CD14-positive monocyte (primary cell): ENCODE measurements at regions not wholly inside any gene's neighbourhood (a gene's known extent, or its start where the extent isn't known, plus 50 kb on each side); places are given as distances from the start of the nearest gene placed in this dataset.

Experiments
- DNase-seq, 3 donors: peaks; one replicate each; pipeline ENCODE4 v3.0.0-alpha.2; 2011 to 2022
- H2AFZ ChIP-seq: 2 replicates; pipeline ENCODE4 v1.6.0; 2012; ENCODE audit warnings: mild to moderate bottlenecking, low read depth, low read length, inconsistent platforms; ENCODE audit not compliant: insufficient read depth, poor library complexity, severe bottlenecking
- H3K27ac ChIP-seq, 2 donors: 1 replicate in 1 of 2; 2 replicates in 1 of 2; pipeline ENCODE4 v1.5.1; 2012 to 2013; ENCODE audit warnings: low read length in 2 of 2, control low read depth in 1 of 2, inconsistent platforms in 1 of 2, low read depth in 1 of 2, mild to moderate bottlenecking in 1 of 2
- H3K27me3 ChIP-seq, 2 donors: one replicate each; pipeline versions ENCODE4 v1.6.0 to v1.6.1; 2011 to 2013; ENCODE audit warnings: low read length in 2 of 2; ENCODE audit not compliant: control insufficient read depth in 2 of 2, insufficient read depth in 2 of 2
- H3K36me3 ChIP-seq, 2 donors: replicated peaks in 1 of 2; 1 replicate in 1 of 2; 2 replicates in 1 of 2; pipeline versions ENCODE4 v1.5.1 to v1.6.1; 2012 to 2013; ENCODE audit warnings: low read length in 2 of 2, control low read depth in 1 of 2, inconsistent platforms in 1 of 2, mild to moderate bottlenecking in 1 of 2; ENCODE audit not compliant: insufficient read depth in 2 of 2, control insufficient read depth in 1 of 2
- H3K4me1 ChIP-seq, 2 donors: 1 replicate in 1 of 2; 2 replicates in 1 of 2; pipeline versions ENCODE4 v1.5.1 to v1.6.1; 2012 to 2013; ENCODE audit warnings: low read length in 2 of 2, control low read depth in 1 of 2, inconsistent platforms in 1 of 2, mild to moderate bottlenecking in 1 of 2, moderate library complexity in 1 of 2; ENCODE audit not compliant: insufficient read depth in 2 of 2, control insufficient read depth in 1 of 2
- H3K4me2 ChIP-seq: replicated peaks from 2 replicates; pipeline ENCODE3; 2012; ENCODE audit warnings: low read length, moderate library complexity, mild to moderate bottlenecking; ENCODE audit not compliant: poor library complexity, severe bottlenecking; ENCODE audit errors: extremely low read depth
- H3K4me3 ChIP-seq, 3 experiments: fragments of 200-600 bp in 1 of 3; sonication (generic) in 1 of 3; replicated peaks in 1 of 3; 1 replicate in 2 of 3; 2 replicates in 1 of 3; pipeline ENCODE4 v1.5.1; 2011 to 2013; ENCODE audit warnings: low read length in 3 of 3, mild to moderate bottlenecking in 3 of 3, control low read depth in 2 of 3, low read depth in 2 of 3, inconsistent platforms in 1 of 3, moderate library complexity in 1 of 3
- H3K79me2 ChIP-seq: 2 replicates; pipeline ENCODE4 v1.6.0; 2012; ENCODE audit warnings: mild to moderate bottlenecking, control low read depth, inconsistent platforms, low read length, moderate library complexity; ENCODE audit not compliant: insufficient read depth
- H3K9ac ChIP-seq: 2 replicates; pipeline ENCODE4 v1.6.0; 2017; ENCODE audit warnings: low read length, mild to moderate bottlenecking; ENCODE audit not compliant: insufficient read depth, poor library complexity, severe bottlenecking
- H3K9me3 ChIP-seq, 2 donors: replicated peaks in 1 of 2; 1 replicate in 1 of 2; 2 replicates in 1 of 2; pipeline versions ENCODE4 v1.5.1 to v1.6.1; 2012 to 2013; ENCODE audit warnings: low read length in 2 of 2, control low read depth in 1 of 2; ENCODE audit not compliant: control insufficient read depth in 1 of 2, insufficient read depth in 1 of 2
- H4K20me1 ChIP-seq: 2 replicates; pipeline ENCODE4 v1.6.0; 2012; ENCODE audit warnings: mild to moderate bottlenecking, low read length, control low read depth, moderate library complexity; ENCODE audit not compliant: insufficient read depth
- H3K27ac Mint-ChIP-seq, 7 donors: one replicate each; pipeline ENCODE4 v1.8.0; 2020; ENCODE audit warnings: mild to moderate bottlenecking in 7 of 7, mixed read lengths in 7 of 7, moderate library complexity in 6 of 7, inconsistent platforms in 2 of 7
- H3K27me3 Mint-ChIP-seq, 3 donors: one replicate each; pipeline ENCODE4 v1.8.0; 2021 to 2022; ENCODE audit warnings: low read depth in 3 of 3, mild to moderate bottlenecking in 3 of 3, mixed read lengths in 3 of 3, moderate library complexity in 3 of 3, inconsistent platforms in 1 of 3
- H3K36me3 Mint-ChIP-seq, 2 donors: one replicate each; pipeline ENCODE4 v1.8.0; 2020; ENCODE audit warnings: mixed read lengths in 2 of 2, inconsistent platforms in 1 of 2, mild to moderate bottlenecking in 1 of 2
- H3K4me1 Mint-ChIP-seq: one replicate; pipeline ENCODE4 v1.8.0; 2020; ENCODE audit warnings: mild to moderate bottlenecking, mixed read lengths
- H3K4me3 Mint-ChIP-seq, 2 donors: one replicate each; pipeline ENCODE4 v1.8.0; 2020; ENCODE audit warnings: mild to moderate bottlenecking in 2 of 2, mixed read lengths in 2 of 2, moderate library complexity in 1 of 2
- H3K9me3 Mint-ChIP-seq, 7 donors: one replicate each; pipeline ENCODE4 v1.8.0; 2020 to 2022; ENCODE audit warnings: mixed read lengths in 7 of 7, mild to moderate bottlenecking in 6 of 7, moderate library complexity in 6 of 7, inconsistent platforms in 2 of 7
- CTCF ChIP-seq: fragments of 200-600 bp; IDR thresholded peaks from one replicate; pipeline ENCODE4 v1.8.0; 2022; ENCODE audit warnings: antibody characterized with exemption, mild to moderate bottlenecking
- WGBS: methylation state at CpG from one replicate; pipeline ENCODE4 v1.1.5; 2013; ENCODE audit warnings: missing lambda C conversion rate; ENCODE audit not compliant: insufficient coverage; 5-methylcytosine and 5-hydroxymethylcytosine counted together
- intact Hi-C, 2 donors: fragments of 100-400 bp; cut with micrococcal nuclease; formaldehyde crosslinking; loops; one replicate each; pipeline versions ENCODE4 v1.15.0 to v1.15.1; 2023

GRCh38 chr18:40063488-40063887 is 1891.5 kb upstream of the PIK3C3 start:
- TF ChIP-seq CTCF, result no peak
- H3K9me3 ChIP-seq, result peaks cover 5 to 8% of the 10 kb centered on the region in 2 donors
- no peak for DNase-seq
- H2AFZ ChIP-seq, result no peak overlapping the region
- peaks cover 0 to 4% (median 0%) of the 10 kb centered on the region in 3 donors for H3K27me3 Mint-ChIP-seq
- H3K9me3 Mint-ChIP-seq, result peaks cover 0 to 9% (median 5%) of the 10 kb centered on the region in 7 donors
- H3K27me3 ChIP-seq, result no peaks in the 10 kb centered on the region
- H3K9ac ChIP-seq, result no peak overlapping the region
- H3K4me3 ChIP-seq, result no peak overlapping the region
- H3K4me1 ChIP-seq, result no peaks in the 10 kb centered on the region
- H3K4me3 Mint-ChIP-seq, result no peak overlapping the region
- H3K79me2 ChIP-seq, result no peaks in the 10 kb centered on the region
- intact Hi-C loops, result no loop called here
- H3K4me1 Mint-ChIP-seq, result no peaks in the 10 kb centered on the region
- H3K36me3 ChIP-seq, result no peaks in the 10 kb centered on the region
- H3K4me2 ChIP-seq, result no peak overlapping the region
- H3K36me3 Mint-ChIP-seq, result no peaks in the 10 kb centered on the region
- H4K20me1 ChIP-seq, result no peaks in the 10 kb centered on the region
- no peak overlapping the region for H3K27ac Mint-ChIP-seq
- no peak overlapping the region for H3K27ac ChIP-seq

- Mint-ChIP-seq H3K27ac (no peak overlapping the region), H3K4me3 (no peak overlapping the region), H3K9me3 (peaks cover 0 to 11% (median 4%) of the 10 kb centered on the region in 7 donors), H3K4me1 (no peaks in the 10 kb centered on the region), H3K27me3 (peaks cover 0 to 4% (median 0%) of the 10 kb centered on the region in 3 donors), H3K36me3 (no peaks in the 10 kb centered on the region)
- H4K20me1 ChIP-seq, result no peaks in the 10 kb centered on the region
- TF ChIP-seq CTCF, result no peak
- H2AFZ ChIP-seq, result no peak overlapping the region
- WGBS, result 78% methylated on average over 1 of the region's 2 CpGs
- H3K27me3 ChIP-seq, result no peaks in the 10 kb centered on the region
- peaks cover 5% of the 10 kb centered on the region in 2 donors for H3K9me3 ChIP-seq
- no peak overlapping the region for H3K4me3 ChIP-seq
- no peak for DNase-seq
- no peak overlapping the region for H3K4me2 ChIP-seq
- H3K4me1 ChIP-seq, result no peaks in the 10 kb centered on the region
- H3K36me3 ChIP-seq, result no peaks in the 10 kb centered on the region
- no peak overlapping the region for H3K27ac ChIP-seq
- intact Hi-C loops, result no loop called here
- no peak overlapping the region for H3K9ac ChIP-seq
- H3K79me2 ChIP-seq, result no peaks in the 10 kb centered on the region
Observed at GRCh38 chr18:40061086-40061485, 1893.9 kb upstream of the PIK3C3 start.
